Natural killer cell treated with Interleukin-12 subunit alpha and Interleukin-12 subunit beta and Interleukin-15 and Interleukin-18, amount 100 ng/mL, for 72 hours (primary cell): ENCODE measurements at regions not wholly inside any gene's neighbourhood (a gene's known extent, or its start where the extent isn't known, plus 50 kb on each side); places are given as distances from the start of the nearest gene placed in this dataset.

Experiments used
- ATAC-seq, 2 donors: fragments of 150-1000 bp; cut with Tn5 transposase in 1 of 2; sonication (Bioruptor Pico), chemical (Tn5 transposase) in 1 of 2; 2 replicates each; pipeline ENCODE4 v1.10.0; 2021
- DNase-seq: peaks from one replicate; pipeline ENCODE4 v3.0.0; 2022; ENCODE audit warnings: low spot score
- H3K27ac Mint-ChIP-seq, 2 donors: 1 replicate in 1 of 2; 2 replicates in 1 of 2; pipeline ENCODE4 v1.8.0; 2022; ENCODE audit warnings: mixed read lengths in 2 of 2, mild to moderate bottlenecking in 1 of 2, moderate library complexity in 1 of 2
- H3K27me3 Mint-ChIP-seq, 2 donors: 1 replicate in 1 of 2; 2 replicates in 1 of 2; pipeline ENCODE4 v1.8.0; 2022; ENCODE audit warnings: mixed read lengths in 2 of 2
- H3K36me3 Mint-ChIP-seq: one replicate; pipeline ENCODE4 v1.8.0; 2022; ENCODE audit warnings: mixed read lengths
- H3K4me1 Mint-ChIP-seq, 2 donors: 1 replicate in 1 of 2; 2 replicates in 1 of 2; pipeline ENCODE4 v1.8.0; 2022; ENCODE audit warnings: low read depth in 2 of 2, mixed read lengths in 2 of 2, mild to moderate bottlenecking in 1 of 2
- H3K4me3 Mint-ChIP-seq: one replicate; pipeline ENCODE4 v1.8.0; 2022; ENCODE audit warnings: mixed read lengths
- H3K9me3 Mint-ChIP-seq: 2 replicates; pipeline ENCODE4 v1.8.0; 2022; ENCODE audit warnings: mixed read lengths

DNA sequence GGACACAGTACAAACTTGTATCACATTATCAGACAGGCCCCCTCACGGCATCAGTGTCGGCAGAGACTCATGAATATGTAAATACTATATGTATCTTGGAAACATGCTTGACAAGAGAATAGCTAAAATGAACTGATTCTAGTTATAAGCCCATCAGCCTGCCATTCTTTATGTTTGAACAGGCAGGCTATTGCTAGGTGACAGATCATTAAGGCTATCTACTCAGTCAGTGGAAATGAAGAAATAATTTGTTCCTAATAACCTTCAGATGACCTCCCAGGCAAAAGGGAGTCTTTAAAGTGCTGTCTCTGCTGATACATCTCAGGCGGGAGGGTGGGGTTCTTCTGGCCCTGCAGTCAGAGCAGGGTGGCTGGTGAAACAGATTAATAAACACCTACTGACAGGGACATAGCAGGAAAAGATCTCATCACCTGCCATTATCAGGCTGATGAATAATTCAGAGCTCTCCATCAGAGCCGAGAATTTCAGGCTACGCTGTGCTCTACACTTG, 394.2 kb downstream of the RASEF start:
- H3K4me1 Mint-ChIP-seq: no peaks in the 10 kb centered on the region
- no peak overlapping the region for H3K27ac Mint-ChIP-seq
- H3K36me3 Mint-ChIP-seq: no peaks in the 10 kb centered on the region
- H3K27me3 Mint-ChIP-seq: no peaks in the 10 kb centered on the region
- H3K4me3 Mint-ChIP-seq: no peak overlapping the region
- ATAC-seq: no peak
- no peak for DNase-seq
- peaks cover 8% of the 10 kb centered on the region for H3K9me3 Mint-ChIP-seq

DNA sequence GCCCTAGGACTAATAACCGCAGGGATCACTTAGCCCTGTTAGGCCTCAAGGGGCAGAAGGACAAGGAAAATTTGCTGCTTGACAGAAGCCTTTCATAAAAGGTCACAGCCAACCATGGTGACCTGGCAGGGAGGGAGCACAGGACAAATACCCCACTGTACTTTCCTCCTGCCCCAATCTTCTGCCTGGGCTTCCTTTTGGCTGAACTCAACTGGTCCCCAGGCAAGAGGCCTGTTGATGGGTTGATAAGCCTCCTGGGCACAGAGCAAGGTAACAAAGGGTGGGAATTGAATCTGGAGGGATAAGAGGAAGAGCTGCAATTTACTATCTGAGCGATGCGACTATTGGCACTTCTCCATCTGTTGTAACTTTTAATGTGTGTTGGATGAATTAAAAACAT, 392.9 kb downstream of the RASEF start:
- DNase-seq (no peak), ATAC-seq (no peak)
- no peaks in the 10 kb centered on the region for H3K27me3 Mint-ChIP-seq
- no peaks in the 10 kb centered on the region for H3K36me3 Mint-ChIP-seq
- no peaks in the 10 kb centered on the region for H3K4me1 Mint-ChIP-seq
- no peak overlapping the region for H3K27ac Mint-ChIP-seq
- H3K9me3 Mint-ChIP-seq: peaks cover 7% of the 10 kb centered on the region
- H3K4me3 Mint-ChIP-seq: no peak overlapping the region

DNA sequence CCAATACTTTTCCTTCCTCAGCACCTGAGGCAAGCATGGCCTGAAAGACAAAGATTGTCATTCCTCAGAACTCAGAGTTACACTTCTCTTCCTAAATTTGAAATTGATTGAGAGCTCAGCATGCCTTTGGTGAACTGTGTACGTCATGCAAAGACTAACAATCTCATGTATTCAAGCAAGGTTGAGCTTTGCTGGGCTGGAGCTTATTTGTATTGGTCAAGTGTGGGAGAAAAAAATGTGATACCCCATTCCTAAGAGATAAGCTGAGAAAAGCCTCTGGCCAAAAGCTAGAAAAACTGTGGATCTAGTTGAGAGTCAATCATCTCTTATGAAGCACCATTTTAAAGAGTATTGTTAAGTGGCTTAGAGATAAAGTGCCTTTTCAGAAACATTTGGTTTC, 392.2 kb downstream of the RASEF start:
- Mint-ChIP-seq H3K9me3 (peaks cover 7% of the 10 kb centered on the region), H3K4me1 (no peaks in the 10 kb centered on the region), H3K27ac (no peak overlapping the region), H3K27me3 (no peaks in the 10 kb centered on the region), H3K36me3 (no peaks in the 10 kb centered on the region), H3K4me3 (no peak overlapping the region)
- ATAC-seq (no peak), DNase-seq (no peak)

GRCh38 chr9:82673201-82673600, 389.7 kb downstream of the RASEF start:
- Mint-ChIP-seq H3K27me3 (no peaks in the 10 kb centered on the region), H3K4me3 (no peak overlapping the region), H3K27ac (no peak overlapping the region), H3K9me3 (peaks cover 7% of the 10 kb centered on the region), H3K36me3 (no peaks in the 10 kb centered on the region), H3K4me1 (no peaks in the 10 kb centered on the region)
- ATAC-seq (no peak), DNase-seq (no peak)

DNA sequence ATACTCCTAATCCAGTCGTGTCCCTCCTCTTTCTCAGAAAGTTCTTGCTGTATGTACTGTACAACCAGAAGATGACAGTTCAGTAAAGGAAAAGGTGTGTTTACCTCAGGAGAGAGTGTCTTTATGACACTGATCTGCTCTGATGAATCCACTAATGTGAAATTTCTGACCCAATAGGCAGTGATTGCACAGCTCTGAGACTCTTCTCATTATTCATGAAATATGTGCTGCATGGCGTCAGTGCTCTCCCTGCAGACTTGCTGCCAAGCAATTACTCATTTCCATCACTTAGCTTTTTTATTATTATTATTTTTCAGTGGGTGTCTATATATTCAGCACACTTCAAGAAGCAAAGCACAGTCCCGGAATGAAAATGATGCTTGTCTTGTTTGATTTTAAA, 389.0 kb downstream of the RASEF start:
- H3K4me3 Mint-ChIP-seq: no peak overlapping the region
- DNase-seq: no peak
- no peak overlapping the region for H3K27ac Mint-ChIP-seq
- no peaks in the 10 kb centered on the region for H3K4me1 Mint-ChIP-seq
- no peaks in the 10 kb centered on the region for H3K27me3 Mint-ChIP-seq
- peaks cover 7% of the 10 kb centered on the region for H3K9me3 Mint-ChIP-seq
- H3K36me3 Mint-ChIP-seq: no peaks in the 10 kb centered on the region
- no peak for ATAC-seq

DNA sequence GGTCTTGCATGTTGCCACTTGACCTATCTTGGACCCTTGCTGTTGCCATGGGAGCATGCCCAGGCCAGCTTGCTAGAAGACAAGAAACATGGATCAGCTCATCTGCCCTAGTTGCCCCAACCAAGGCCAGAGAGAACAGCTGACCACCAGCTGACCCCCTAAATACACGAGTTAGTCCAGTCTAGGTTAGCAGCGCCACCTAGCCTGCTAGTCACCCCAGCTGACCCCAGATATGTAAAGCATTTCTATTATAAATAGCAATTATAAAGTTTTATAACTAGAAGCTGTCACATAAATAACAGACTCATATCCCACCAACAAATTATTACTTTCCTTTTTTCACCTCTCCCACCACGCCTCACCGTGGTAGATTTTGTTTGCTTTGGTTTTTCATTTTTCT, 387.8 kb downstream of the RASEF start:
- Mint-ChIP-seq H3K36me3 (no peaks in the 10 kb centered on the region), H3K9me3 (peaks cover 5% of the 10 kb centered on the region), H3K27me3 (no peaks in the 10 kb centered on the region), H3K4me1 (no peaks in the 10 kb centered on the region), H3K4me3 (no peak overlapping the region), H3K27ac (no peak overlapping the region)
- ATAC-seq (no peak), DNase-seq (no peak)

- DNase-seq (no peak), ATAC-seq (no peak)
- Mint-ChIP-seq H3K4me1 (no peaks in the 10 kb centered on the region), H3K27ac (no peak overlapping the region), H3K36me3 (no peaks in the 10 kb centered on the region), H3K9me3 (peaks cover 6% of the 10 kb centered on the region), H3K4me3 (no peak overlapping the region), H3K27me3 (no peaks in the 10 kb centered on the region)
These were observed 387.3 kb downstream of the RASEF start for GRCh38 chr9:82675605-82676004.

DNA sequence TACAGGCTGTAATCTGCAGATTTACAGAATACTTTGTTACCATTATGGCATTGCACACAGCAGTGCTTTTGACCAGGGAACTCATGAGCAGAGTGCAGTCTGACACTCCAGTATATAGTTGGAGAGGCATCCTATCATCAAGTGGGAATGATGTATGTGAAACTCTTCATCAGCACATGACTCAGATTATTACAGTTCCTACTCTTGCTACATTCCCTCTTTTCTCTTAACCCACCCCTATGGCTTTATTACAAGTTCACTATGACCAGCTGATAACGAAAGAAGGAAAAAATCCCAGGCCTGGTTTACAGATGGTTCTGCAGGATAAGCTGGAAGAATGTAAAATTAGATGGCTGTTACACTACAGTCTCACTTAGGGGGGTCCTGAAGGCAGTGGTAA, 385.9 kb downstream of the RASEF start:
- Mint-ChIP-seq H3K4me3 (no peak overlapping the region), H3K27me3 (no peaks in the 10 kb centered on the region), H3K4me1 (no peaks in the 10 kb centered on the region), H3K36me3 (no peaks in the 10 kb centered on the region), H3K9me3 (peaks cover 10% of the 10 kb centered on the region), H3K27ac (no peak overlapping the region)
- ATAC-seq (no peak), DNase-seq (no peak)

DNA sequence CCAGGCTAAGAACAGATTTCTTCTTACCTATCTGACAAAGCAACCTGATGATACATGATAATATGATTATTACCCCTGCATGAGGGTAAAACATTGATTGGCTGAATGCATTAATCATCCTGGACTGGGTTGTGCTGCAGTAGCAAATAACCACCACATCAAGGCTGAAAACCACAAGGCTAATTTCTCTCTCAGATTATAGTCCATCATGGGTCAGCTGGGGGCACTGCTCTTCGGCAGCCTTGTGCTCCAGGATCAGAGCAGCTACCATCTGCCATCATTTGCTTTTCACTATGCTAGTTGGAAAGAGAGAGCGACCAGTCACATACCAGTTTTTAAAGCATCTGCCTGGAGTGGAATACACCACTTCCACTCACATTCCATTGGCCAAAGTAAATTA, 383.5 kb downstream of the RASEF start:
- peaks cover 11% of the 10 kb centered on the region for H3K9me3 Mint-ChIP-seq
- ATAC-seq: no peak

GRCh38 chr9:82680179-82680935, 382.6 kb downstream of the RASEF start:
- Mint-ChIP-seq H3K9me3 (peaks cover 10% of the 10 kb centered on the region), H3K27me3 (no peaks in the 10 kb centered on the region), H3K36me3 (no peaks in the 10 kb centered on the region), H3K4me3 (no peak overlapping the region), H3K27ac (no peak overlapping the region), H3K4me1 (no peaks in the 10 kb centered on the region)
- DNase-seq: no peak
- no peak for ATAC-seq

More for the DNA sequence above, 383.5 kb downstream of the RASEF start:
- H3K27ac Mint-ChIP-seq: no peak overlapping the region
- no peaks in the 10 kb centered on the region for H3K4me1 Mint-ChIP-seq
- no peak overlapping the region for H3K4me3 Mint-ChIP-seq
- no peaks in the 10 kb centered on the region for H3K27me3 Mint-ChIP-seq
- DNase-seq: no peak
- no peaks in the 10 kb centered on the region for H3K36me3 Mint-ChIP-seq

DNA sequence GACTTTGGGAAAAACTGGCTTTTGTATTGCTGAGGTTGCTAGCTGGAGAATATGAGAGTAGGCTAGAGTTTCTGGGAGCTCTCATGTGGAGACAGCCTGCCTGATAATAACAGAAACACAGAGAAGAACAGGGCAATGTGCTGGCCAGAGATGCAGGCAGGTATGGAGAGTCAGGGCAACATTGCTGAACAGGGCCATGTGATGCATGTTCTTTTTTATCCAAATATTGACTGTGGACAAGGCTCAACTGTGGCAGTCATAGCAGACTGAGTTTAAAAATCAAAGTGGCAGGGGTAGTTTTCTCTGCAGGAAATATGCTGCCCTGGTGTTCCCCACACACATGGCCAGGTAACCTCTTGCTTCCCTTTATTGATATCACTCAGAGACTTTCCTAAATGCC, 381.1 kb downstream of the RASEF start:
- H3K27me3 Mint-ChIP-seq: no peaks in the 10 kb centered on the region
- H3K4me1 Mint-ChIP-seq: no peaks in the 10 kb centered on the region
- H3K9me3 Mint-ChIP-seq: peaks cover 14% of the 10 kb centered on the region
- no peak overlapping the region for H3K27ac Mint-ChIP-seq
- DNase-seq (no peak), ATAC-seq (no peak)
- no peaks in the 10 kb centered on the region for H3K36me3 Mint-ChIP-seq
- no peak overlapping the region for H3K4me3 Mint-ChIP-seq

GRCh38 chr9:82682431-82682830, 380.5 kb downstream of the RASEF start:
- no peak overlapping the region for H3K27ac Mint-ChIP-seq
- H3K4me3 Mint-ChIP-seq: no peak overlapping the region
- peaks cover 14% of the 10 kb centered on the region for H3K9me3 Mint-ChIP-seq
- ATAC-seq (no peak), DNase-seq (no peak)
- H3K27me3 Mint-ChIP-seq: no peaks in the 10 kb centered on the region
- no peaks in the 10 kb centered on the region for H3K4me1 Mint-ChIP-seq
- no peaks in the 10 kb centered on the region for H3K36me3 Mint-ChIP-seq

GRCh38 chr9:82695704-82696103, 367.2 kb downstream of the RASEF start:
- ATAC-seq: no peak
- no peaks in the 10 kb centered on the region for H3K36me3 Mint-ChIP-seq
- H3K9me3 Mint-ChIP-seq: peaks cover 9% of the 10 kb centered on the region
- no peak overlapping the region for H3K27ac Mint-ChIP-seq
- H3K4me1 Mint-ChIP-seq: no peaks in the 10 kb centered on the region
- H3K27me3 Mint-ChIP-seq: no peaks in the 10 kb centered on the region
- H3K4me3 Mint-ChIP-seq: no peak overlapping the region
- DNase-seq: no peak

GRCh38 chr9:82706786-82707185, 356.2 kb downstream of the RASEF start:
- no peak for ATAC-seq
- H3K27ac Mint-ChIP-seq: no peak overlapping the region

DNA sequence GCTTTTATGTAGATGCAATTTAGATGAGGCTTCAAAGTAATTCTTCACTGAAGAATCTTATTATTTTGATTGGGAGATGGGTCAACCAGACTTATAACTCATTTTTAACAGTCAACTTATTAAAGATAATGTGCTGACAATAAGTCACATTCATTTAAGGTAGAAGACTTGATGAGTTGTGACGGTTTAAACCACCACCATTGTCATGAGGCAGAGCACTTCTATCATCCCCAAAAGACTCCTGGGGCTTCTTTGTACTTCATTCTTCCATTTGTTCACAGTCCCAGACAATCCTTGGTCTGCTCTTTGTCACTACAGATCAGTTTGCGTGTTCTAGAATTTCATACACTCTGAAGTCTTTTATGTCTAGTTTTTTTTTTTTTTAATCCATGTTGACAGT, 346.1 kb downstream of the RASEF start:
- Mint-ChIP-seq H3K27me3 (no peaks in the 10 kb centered on the region), H3K9me3 (peaks cover 19% of the 10 kb centered on the region), H3K4me1 (no peaks in the 10 kb centered on the region), H3K36me3 (no peaks in the 10 kb centered on the region), H3K27ac (no peak overlapping the region), H3K4me3 (no peak overlapping the region)
- DNase-seq (no peak), ATAC-seq (no peak)

More at GRCh38 chr9:82706786-82707185, 356.2 kb downstream of the RASEF start:
- no peak for DNase-seq
- Mint-ChIP-seq H3K27me3 (no peaks in the 10 kb centered on the region), H3K9me3 (peaks cover 22% of the 10 kb centered on the region), H3K4me3 (no peak overlapping the region), H3K4me1 (no peaks in the 10 kb centered on the region), H3K36me3 (peaks cover 20% of the 10 kb centered on the region)
